ENCODE measurements at regions not wholly inside any gene's neighbourhood (a gene's known extent, or its start where the extent isn't known, plus 50 kb on each side); places are given as distances from the start of the nearest gene placed in this dataset.

DNA sequence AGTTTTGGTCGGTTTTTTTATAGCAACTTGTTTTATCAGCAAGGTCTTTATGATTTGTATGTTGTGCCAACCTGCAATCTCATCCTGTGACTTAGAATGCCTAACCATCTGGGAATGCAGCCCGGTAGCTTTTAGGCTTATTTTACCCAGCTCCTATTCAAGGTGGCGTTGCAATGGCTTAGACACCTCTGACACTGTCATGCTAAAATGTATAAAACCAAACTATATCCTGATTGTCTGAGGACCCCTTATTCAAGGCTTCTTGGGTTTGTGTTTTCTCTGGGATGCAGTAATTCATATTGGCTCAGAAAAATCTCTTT lies 209.0 kb upstream of the ALCAM start:
- H3K79me2 ChIP-seq (ENCODE audit: low read depth) = no peaks in the 10 kb centered on the region

DNA sequence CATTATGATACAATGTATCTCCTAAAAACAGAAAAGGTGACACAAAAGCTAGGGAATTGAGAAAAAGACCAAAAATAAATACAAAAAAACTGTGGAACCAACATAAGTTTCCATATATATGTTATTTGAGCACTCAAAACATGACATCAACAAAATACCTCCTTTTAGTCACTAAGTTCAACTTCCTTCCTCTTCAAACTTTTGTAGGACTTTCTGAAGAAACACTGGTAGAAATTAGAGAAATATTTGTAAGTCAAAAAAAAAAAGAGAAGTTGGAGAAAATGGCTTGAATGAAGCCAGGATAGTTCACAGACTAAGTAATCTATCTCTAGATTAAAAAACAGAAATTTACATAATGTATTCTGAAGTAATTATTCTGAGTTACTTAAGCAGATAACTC lies 208.4 kb upstream of the ALCAM start:
- no peak overlapping the region for H3K9ac ChIP-seq
- no peak overlapping the region for H3K4me2 ChIP-seq
- H3K27ac Mint-ChIP-seq = no peak overlapping the region
- TF ChIP-seq, protein P1, sequence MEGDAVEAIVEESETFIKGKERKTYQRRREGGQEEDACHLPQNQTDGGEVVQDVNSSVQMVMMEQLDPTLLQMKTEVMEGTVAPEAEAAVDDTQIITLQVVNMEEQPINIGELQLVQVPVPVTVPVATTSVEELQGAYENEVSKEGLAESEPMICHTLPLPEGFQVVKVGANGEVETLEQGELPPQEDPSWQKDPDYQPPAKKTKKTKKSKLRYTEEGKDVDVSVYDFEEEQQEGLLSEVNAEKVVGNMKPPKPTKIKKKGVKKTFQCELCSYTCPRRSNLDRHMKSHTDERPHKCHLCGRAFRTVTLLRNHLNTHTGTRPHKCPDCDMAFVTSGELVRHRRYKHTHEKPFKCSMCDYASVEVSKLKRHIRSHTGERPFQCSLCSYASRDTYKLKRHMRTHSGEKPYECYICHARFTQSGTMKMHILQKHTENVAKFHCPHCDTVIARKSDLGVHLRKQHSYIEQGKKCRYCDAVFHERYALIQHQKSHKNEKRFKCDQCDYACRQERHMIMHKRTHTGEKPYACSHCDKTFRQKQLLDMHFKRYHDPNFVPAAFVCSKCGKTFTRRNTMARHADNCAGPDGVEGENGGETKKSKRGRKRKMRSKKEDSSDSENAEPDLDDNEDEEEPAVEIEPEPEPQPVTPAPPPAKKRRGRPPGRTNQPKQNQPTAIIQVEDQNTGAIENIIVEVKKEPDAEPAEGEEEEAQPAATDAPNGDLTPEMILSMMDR (IDR thresholded peaks at IDR 0.05) = no peak
- TF ChIP-seq EZH2phosphoT487 (IDR thresholded peaks at IDR 0.05) (no peak), EZH2 (IDR thresholded peaks at IDR 0.05) (no peak)
- H3K4me3 ChIP-seq = no peak overlapping the region
- no peak overlapping the region for H3K4me3 Mint-ChIP-seq
- H3K9me3 Mint-ChIP-seq = no peaks in the 10 kb centered on the region
- H3K36me3 ChIP-seq = peaks cover 5% of the 10 kb centered on the region
- no peak for DNase-seq (ENCODE audit: low spot score)
- no peaks in the 10 kb centered on the region for H3K36me3 Mint-ChIP-seq
- no peaks in the 10 kb centered on the region for H3K9me3 ChIP-seq (ENCODE audit: low read depth)
- H3K4me1 Mint-ChIP-seq = peaks cover 3% of the 10 kb centered on the region
- no peak overlapping the region for H2AFZ ChIP-seq (replicated peaks)
- H3F3A ChIP-seq (ENCODE audit: low read depth) = peaks cover 19% of the 10 kb centered on the region
- no peaks in the 10 kb centered on the region for H4K20me1 ChIP-seq (ENCODE audit: low read depth)
- H3K4me1 ChIP-seq = peaks cover 3% of the 10 kb centered on the region
- no peak overlapping the region for H3K27ac ChIP-seq
- H3K27me3 ChIP-seq = no peaks in the 10 kb centered on the region
- H3K79me2 ChIP-seq (ENCODE audit: low read depth) = no peaks in the 10 kb centered on the region
- no peaks in the 10 kb centered on the region for H3K27me3 Mint-ChIP-seq (ENCODE audit: insufficient read depth, low read depth)

More for the DNA sequence above, 209.0 kb upstream of the ALCAM start:
- peaks cover 3% of the 10 kb centered on the region for H3K4me1 ChIP-seq
- H3K9me3 Mint-ChIP-seq = no peaks in the 10 kb centered on the region
- H2AFZ ChIP-seq (replicated peaks) = no peak overlapping the region
- H3K9me3 ChIP-seq (ENCODE audit: low read depth) = no peaks in the 10 kb centered on the region
- H3K4me1 Mint-ChIP-seq = peaks cover 3% of the 10 kb centered on the region
- no peak overlapping the region for H3K4me2 ChIP-seq
- DNase-seq (ENCODE audit: low spot score) = no peak
- H3K4me3 Mint-ChIP-seq = no peak overlapping the region
- no peaks in the 10 kb centered on the region for H3K36me3 Mint-ChIP-seq
- H3K27ac Mint-ChIP-seq = no peak overlapping the region
- TF ChIP-seq EZH2 (IDR thresholded peaks at IDR 0.05) (no peak), EZH2phosphoT487 (IDR thresholded peaks at IDR 0.05) (no peak)
- TF ChIP-seq, protein P1 (IDR thresholded peaks at IDR 0.05) = no peak
- no peaks in the 10 kb centered on the region for H4K20me1 ChIP-seq (ENCODE audit: low read depth)
- no peaks in the 10 kb centered on the region for H3K27me3 Mint-ChIP-seq (ENCODE audit: insufficient read depth, low read depth)
- no peaks in the 10 kb centered on the region for H3K27me3 ChIP-seq
- no peak overlapping the region for H3K9ac ChIP-seq
- H3K36me3 ChIP-seq = peaks cover 5% of the 10 kb centered on the region
- H3F3A ChIP-seq (ENCODE audit: low read depth) = peaks cover 19% of the 10 kb centered on the region
- no peak overlapping the region for H3K4me3 ChIP-seq
- H3K27ac ChIP-seq = no peak overlapping the region

DNA sequence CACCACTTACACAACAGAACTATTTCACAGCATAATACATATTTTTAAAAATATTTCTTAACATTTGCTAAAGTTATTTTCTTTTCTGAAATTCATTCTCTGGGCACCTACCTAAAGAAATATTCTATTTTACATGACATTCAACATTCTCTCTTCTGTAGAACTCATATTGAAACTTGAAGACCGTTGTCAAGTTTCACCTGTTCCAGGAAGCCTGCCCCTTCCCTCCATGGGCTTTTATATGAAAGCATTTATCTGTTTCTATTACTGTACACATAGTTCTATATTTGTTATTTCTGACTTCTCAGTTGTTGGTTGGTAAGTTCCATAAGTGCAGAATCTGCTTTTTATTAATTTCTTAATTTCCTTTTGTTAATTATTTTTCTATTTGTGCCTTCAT lies 204.3 kb upstream of the ALCAM start:
- Mint-ChIP-seq H3K36me3 (no peaks in the 10 kb centered on the region), H3K27me3 (ENCODE audit: insufficient read depth, low read depth) (no peaks in the 10 kb centered on the region), H3K4me1 (no peaks in the 10 kb centered on the region), H3K27ac (no peak overlapping the region), H3K4me3 (no peak overlapping the region), H3K9me3 (no peaks in the 10 kb centered on the region)
- Histone ChIP-seq H3K79me2 (ENCODE audit: low read depth) (no peaks in the 10 kb centered on the region), H3K4me1 (no peaks in the 10 kb centered on the region), H4K20me1 (ENCODE audit: low read depth) (no peaks in the 10 kb centered on the region), H3K36me3 (no peaks in the 10 kb centered on the region), H2AFZ (replicated peaks) (no peak overlapping the region), H3K4me3 (no peak overlapping the region), H3K27me3 (no peaks in the 10 kb centered on the region), H3F3A (ENCODE audit: low read depth) (peaks cover 4% of the 10 kb centered on the region), H3K9me3 (ENCODE audit: low read depth) (no peaks in the 10 kb centered on the region), H3K9ac (no peak overlapping the region), H3K27ac (no peak overlapping the region), H3K4me2 (no peak overlapping the region)
- TF ChIP-seq, protein P1 (IDR thresholded peaks at IDR 0.05) = no peak
- TF ChIP-seq EZH2 (IDR thresholded peaks at IDR 0.05) (no peak), EZH2phosphoT487 (IDR thresholded peaks at IDR 0.05) (no peak)
- DNase-seq (ENCODE audit: low spot score) = no peak

DNA sequence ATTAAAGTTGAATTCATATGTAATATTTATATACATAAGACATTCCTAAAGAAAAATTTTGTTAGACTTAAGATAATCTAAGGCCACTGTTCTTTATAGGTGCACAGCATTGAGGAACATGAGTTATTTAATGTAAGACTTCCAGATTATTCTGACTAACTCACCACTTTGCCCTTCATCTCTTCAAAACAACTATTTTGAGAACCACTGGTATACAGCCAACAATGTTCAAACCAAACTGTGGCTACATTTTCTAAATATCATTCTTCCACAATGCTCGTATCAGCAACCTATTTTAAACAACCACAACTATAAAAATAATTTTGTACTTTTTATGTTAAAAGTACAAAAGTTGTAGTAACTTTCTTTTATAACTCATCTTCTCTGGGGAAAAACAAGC lies 199.8 kb upstream of the ALCAM start:
- no peaks in the 10 kb centered on the region for H3K27me3 Mint-ChIP-seq (ENCODE audit: insufficient read depth, low read depth)
- no peak overlapping the region for H3K27ac ChIP-seq
- H3K9me3 Mint-ChIP-seq = no peaks in the 10 kb centered on the region

More for the DNA sequence above, 199.8 kb upstream of the ALCAM start:
- H3K27ac Mint-ChIP-seq = no peak overlapping the region
- no peaks in the 10 kb centered on the region for H4K20me1 ChIP-seq (ENCODE audit: low read depth)
- no peaks in the 10 kb centered on the region for H3K4me1 Mint-ChIP-seq
- no peaks in the 10 kb centered on the region for H3K9me3 ChIP-seq (ENCODE audit: low read depth)
- H3K4me2 ChIP-seq = no peak overlapping the region
- H3K79me2 ChIP-seq (ENCODE audit: low read depth) = no peaks in the 10 kb centered on the region
- H3K36me3 ChIP-seq = no peaks in the 10 kb centered on the region
- no peak for DNase-seq (ENCODE audit: low spot score)
- no peak overlapping the region for H2AFZ ChIP-seq (replicated peaks)
- TF ChIP-seq, protein P1 (IDR thresholded peaks at IDR 0.05) = no peak
- no peak for TF ChIP-seq EZH2 (IDR thresholded peaks at IDR 0.05)
- TF ChIP-seq EZH2phosphoT487 (IDR thresholded peaks at IDR 0.05) = no peak
- H3K4me3 ChIP-seq = no peak overlapping the region
- H3K4me3 Mint-ChIP-seq = no peak overlapping the region
- H3K36me3 Mint-ChIP-seq = no peaks in the 10 kb centered on the region
- no peaks in the 10 kb centered on the region for H3K4me1 ChIP-seq
- no peak overlapping the region for H3K9ac ChIP-seq
- no peaks in the 10 kb centered on the region for H3K27me3 ChIP-seq
- no peaks in the 10 kb centered on the region for H3F3A ChIP-seq (ENCODE audit: low read depth)

All from neural progenitor cell (in vitro differentiated cells).